Thoracic aorta (tissue), 2 donors: ENCODE measurements at regions not wholly inside any gene's neighbourhood (a gene's known extent, or its start where the extent isn't known, plus 50 kb on each side); places are given as distances from the start of the nearest gene placed in this dataset.
"Not testable (repeated sequence)": the region's sequence is repeated elsewhere in the genome, so short reads cannot be mapped to it uniquely, and the experiment has no call there.

ENCODE experiments used
- ATAC-seq: fragments of 150-250 bp; one replicate; pipeline ENCODE4 v1.8.0; 2017; ENCODE audit warnings: low read depth; ENCODE audit not compliant: insufficient number of reproducible peaks, low FRiP score
- DNase-seq: peaks from one replicate; pipeline ENCODE4 v3.0.0-alpha.2; 2020; ENCODE audit warnings: low spot score
- H3K27ac ChIP-seq, 2 donors: fragments of 200-600 bp; sonication (generic); 1 replicate in 1 of 2; 2 replicates in 1 of 2; pipeline ENCODE4 v1.5.1; 2016; ENCODE audit warnings: mild to moderate bottlenecking in 2 of 2, moderate library complexity in 2 of 2
- H3K27me3 ChIP-seq: fragments of 200-600 bp; sonication (generic); replicated peaks from 2 replicates; pipeline ENCODE4 v1.6.0; 2016; ENCODE audit warnings: mild to moderate bottlenecking; ENCODE audit not compliant: insufficient read depth
- H3K36me3 ChIP-seq: fragments of 200-600 bp; sonication (generic); one replicate; pipeline ENCODE4 v1.5.1; 2016
- H3K4me1 ChIP-seq, 2 donors: fragments of 200-600 bp; sonication (generic); 1 replicate in 1 of 2; 2 replicates in 1 of 2; pipeline versions ENCODE4 v1.5.1 to v1.6.0; 2016; ENCODE audit warnings: low read depth in 2 of 2, mild to moderate bottlenecking in 1 of 2; ENCODE audit not compliant: control insufficient read depth in 1 of 2
- H3K4me3 ChIP-seq: fragments of 200-600 bp; sonication (generic); 2 replicates; pipeline ENCODE4 v1.5.1; 2016; ENCODE audit warnings: mild to moderate bottlenecking
- H3K9me3 ChIP-seq: fragments of 200-600 bp; sonication (generic); 2 replicates; pipeline ENCODE4 v1.5.1; 2016
- CTCF ChIP-seq: fragments of 200-600 bp; sonication (generic); IDR thresholded peaks from one replicate; pipeline ENCODE4 v1.5.1; 2019; ENCODE audit warnings: antibody characterized with exemption

GRCh38 chr4:3377557-3377956, 64.2 kb upstream of the HGFAC start:
- H3K4me1 ChIP-seq = no peaks in the 10 kb centered on the region
- H3K27me3 ChIP-seq = no peaks in the 10 kb centered on the region
- no peak for TF ChIP-seq CTCF
- H3K4me3 ChIP-seq = no peak overlapping the region
- no peaks in the 10 kb centered on the region for H3K9me3 ChIP-seq
- no peak overlapping the region for H3K27ac ChIP-seq
- ATAC-seq = no peak
- no peak for DNase-seq
- H3K36me3 ChIP-seq = no peaks in the 10 kb centered on the region

DNA sequence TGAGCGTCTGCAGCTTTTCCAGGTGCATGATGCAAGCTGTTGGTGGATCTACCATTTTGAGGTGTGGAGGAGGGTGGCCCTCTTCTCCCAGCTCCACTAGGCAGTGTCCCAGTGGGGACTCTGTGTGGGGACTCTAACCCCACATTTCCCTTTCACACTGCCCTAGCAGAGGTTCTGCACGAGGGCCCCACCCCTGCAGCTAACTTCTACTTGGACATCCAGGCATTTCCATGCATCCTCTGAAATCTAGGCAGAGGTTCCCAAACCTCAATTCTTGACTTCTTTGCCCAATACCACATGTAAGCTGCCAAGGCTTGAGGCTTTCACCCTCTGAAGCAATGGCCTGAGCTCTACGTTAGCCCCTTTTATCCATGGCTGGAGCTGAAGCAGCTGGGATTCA, 61.4 kb upstream of the HGFAC start:
- not testable (repeated sequence) for H3K27me3 ChIP-seq, H3K27ac ChIP-seq, H3K36me3 ChIP-seq, H3K4me3 ChIP-seq, H3K9me3 ChIP-seq, DNase-seq, H3K4me1 ChIP-seq, ATAC-seq

DNA sequence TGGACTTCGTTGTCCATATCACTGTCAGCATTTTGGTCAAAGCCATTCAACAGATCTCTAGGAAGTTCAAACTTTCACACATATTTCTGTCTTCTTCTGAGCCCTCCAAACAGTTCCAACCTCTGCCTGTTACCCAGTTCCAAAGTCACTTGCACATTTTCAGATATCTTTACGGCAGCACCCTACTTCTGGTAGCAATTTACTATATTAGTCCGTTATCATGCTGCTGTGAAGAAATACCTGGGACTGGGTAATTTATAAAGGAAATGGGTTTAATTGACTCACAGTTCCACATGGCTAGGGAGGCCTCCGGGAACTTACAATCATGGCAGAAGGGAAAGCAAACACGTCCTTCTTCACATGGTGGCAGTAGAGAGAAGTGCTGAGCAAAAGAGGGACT, 60.6 kb upstream of the HGFAC start:
- not testable (repeated sequence) for H3K27me3 ChIP-seq, H3K27ac ChIP-seq, H3K9me3 ChIP-seq, H3K36me3 ChIP-seq, ATAC-seq, H3K4me3 ChIP-seq, H3K4me1 ChIP-seq, DNase-seq

DNA sequence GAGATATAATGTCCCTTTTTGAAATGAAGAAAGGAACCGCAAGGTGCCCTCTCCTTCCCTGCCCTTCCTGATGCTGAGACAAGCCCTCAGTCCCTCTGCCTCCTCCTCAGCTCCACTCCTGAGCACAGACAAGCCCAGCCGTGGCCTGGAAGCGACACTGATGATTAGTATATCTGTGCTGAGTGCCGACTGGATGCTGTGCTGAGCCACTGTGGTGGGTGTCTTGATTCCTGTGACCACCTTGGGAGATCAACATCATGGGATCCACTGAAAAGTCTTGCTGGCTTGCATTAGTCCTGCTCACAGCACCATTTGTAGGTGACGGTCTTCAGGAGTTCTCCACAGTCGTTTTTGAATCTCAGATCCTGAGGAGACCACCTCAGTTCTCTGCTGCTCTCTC, 59.5 kb upstream of the HGFAC start:
- Histone ChIP-seq H3K4me3 (no peak overlapping the region), H3K9me3 (no peaks in the 10 kb centered on the region), H3K36me3 (no peaks in the 10 kb centered on the region), H3K27ac (no peak overlapping the region), H3K27me3 (no peaks in the 10 kb centered on the region), H3K4me1 (peaks cover 4 to 8% of the 10 kb centered on the region in 2 donors)
- ATAC-seq (no peak), DNase-seq (no peak)
- TF ChIP-seq CTCF = no peak

DNA sequence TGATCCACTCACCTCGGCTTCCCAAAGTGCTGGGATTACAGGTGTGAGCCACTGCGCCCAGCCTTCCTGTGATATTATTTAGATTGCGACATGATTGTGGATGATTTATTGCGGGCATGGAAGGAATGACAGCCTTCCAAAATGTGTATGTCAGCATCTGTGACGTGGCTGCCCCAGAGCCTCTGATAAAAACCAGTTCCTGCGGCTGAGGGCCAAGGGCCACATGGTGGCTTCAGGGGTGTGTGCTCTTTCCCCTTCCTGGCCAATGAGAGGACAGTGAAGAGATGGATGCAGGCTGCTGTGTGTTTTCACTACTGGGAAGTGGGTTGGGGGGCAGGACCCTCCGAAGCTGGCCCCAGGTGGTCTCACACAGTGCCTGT, 57.4 kb upstream of the HGFAC start:
- Histone ChIP-seq H3K27ac (no peak overlapping the region), H3K4me1 (peaks cover 10 to 29% of the 10 kb centered on the region in 2 donors), H3K27me3 (no peaks in the 10 kb centered on the region), H3K36me3 (no peaks in the 10 kb centered on the region), H3K9me3 (no peaks in the 10 kb centered on the region), H3K4me3 (peak overlapping the region; percentile 43)
- ATAC-seq = no peak
- DNase-seq = no peak
- TF ChIP-seq CTCF = no peak

DNA sequence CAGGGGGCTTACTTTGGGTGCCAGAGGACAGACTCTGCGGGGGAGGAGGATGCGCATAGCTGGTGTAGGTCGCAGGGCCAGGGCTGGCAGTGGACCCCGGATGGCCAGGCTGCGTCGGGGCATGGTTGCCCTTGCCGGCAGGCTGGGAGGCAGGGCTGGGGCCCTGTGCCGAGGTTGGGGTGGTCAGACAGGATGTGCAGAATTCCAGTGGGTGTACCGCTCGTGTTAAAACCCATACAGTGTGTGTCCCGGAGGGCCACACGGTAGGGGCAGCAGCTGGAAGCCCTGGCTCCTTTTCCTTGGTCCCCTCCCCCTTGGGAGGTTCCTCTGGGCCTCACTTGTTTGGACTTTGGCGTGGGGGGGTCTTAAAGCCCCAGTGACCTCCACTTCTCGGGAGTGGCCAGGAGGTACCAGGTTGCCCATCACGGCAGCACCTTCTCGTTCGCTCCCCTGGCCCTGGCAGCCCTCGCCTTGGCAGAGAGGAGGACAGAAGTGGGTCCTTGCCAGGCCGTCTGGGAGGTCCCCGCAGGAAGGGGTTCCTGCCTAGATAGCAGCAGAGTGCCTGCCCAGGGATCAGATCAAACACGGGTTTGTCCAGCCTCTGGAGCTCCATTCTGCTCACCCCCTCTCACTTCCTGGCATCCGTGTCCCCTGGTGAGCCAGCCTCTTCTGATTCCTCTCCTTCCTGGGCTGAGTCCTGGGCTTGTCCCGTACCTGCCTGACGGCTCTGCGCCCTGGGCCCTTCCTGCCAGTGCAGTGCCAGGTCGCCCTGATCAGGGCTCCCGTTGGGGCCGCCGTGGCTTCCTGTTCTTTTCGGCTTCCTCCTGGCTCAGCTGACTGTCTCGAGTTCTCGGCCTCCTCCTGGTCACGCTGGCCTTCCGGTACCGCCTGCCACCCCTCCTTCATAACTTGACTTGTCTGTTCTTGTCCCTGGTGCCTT, 56.7 kb upstream of the HGFAC start:
- ATAC-seq = no peak
- H3K4me3 ChIP-seq = peak overlapping the region; percentile 43

More for the DNA sequence above, 56.7 kb upstream of the HGFAC start:
- Histone ChIP-seq H3K27ac (peak overlapping the region in 1 of 2 donors; percentile 60), H3K27me3 (no peaks in the 10 kb centered on the region), H3K4me1 (peaks cover 10 to 33% of the 10 kb centered on the region in 2 donors), H3K9me3 (no peaks in the 10 kb centered on the region), H3K36me3 (no peaks in the 10 kb centered on the region)
- no peak for TF ChIP-seq CTCF
- no peak for DNase-seq
